NCI-H510A treated with DMSO at 0.1 percent for 48 hours (cell line): ENCODE measurements at regions not wholly inside any gene's neighbourhood (a gene's known extent, or its start where the extent isn't known, plus 50 kb on each side); places are given as distances from the start of the nearest gene placed in this dataset.

Source experiments
- DNase-seq: peaks from one replicate; lab custom pipeline; 2025; lab: John Stamatoyannopoulos, UW

DNA sequence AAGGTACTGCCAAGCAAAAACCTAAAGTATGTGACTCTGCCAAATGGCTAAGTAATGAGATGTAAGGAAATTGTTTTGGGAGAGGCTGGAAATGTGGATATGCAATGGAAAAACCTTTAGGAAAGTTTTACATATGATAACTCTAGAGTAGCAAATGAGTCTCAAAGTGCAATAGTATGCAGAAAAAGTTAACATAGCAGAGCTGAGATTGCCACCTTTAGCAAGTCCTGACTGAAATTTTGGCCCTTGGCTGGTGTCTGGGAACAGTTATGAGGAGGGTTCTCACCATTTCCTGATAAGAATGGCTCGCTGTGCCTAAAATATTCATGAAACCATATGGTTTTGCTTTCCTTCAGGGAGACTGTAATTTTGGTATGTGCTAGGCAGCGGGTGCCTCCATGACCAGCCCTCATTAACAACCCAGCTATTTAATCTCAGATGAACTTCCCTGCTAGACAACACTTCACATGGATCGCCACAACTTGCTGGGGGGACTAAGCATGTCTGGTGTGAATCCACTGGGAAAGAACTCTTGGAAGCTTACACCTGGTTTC is 72.3 kb upstream of the ERBB4 start:
- DNase-seq: no peak

DNA sequence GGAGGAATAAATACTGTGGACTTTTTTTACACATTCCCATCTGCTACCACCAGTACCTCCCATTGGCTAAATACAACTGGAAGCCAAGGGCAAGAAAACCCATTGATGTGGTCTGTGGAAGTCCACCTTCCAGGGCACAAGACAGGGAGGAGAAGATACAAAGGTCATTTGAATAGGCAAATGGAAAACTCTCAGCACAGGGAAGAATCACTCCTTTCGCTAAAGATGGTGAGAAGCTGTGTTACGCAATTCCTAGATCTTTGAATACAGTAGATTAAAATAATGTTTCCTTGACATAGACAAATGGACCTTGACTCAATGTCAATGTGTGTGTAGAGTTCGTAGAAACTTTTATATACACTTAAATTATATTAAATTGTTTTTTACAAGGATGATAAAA is 70.9 kb upstream of the ERBB4 start:
- DNase-seq: no peak

DNA sequence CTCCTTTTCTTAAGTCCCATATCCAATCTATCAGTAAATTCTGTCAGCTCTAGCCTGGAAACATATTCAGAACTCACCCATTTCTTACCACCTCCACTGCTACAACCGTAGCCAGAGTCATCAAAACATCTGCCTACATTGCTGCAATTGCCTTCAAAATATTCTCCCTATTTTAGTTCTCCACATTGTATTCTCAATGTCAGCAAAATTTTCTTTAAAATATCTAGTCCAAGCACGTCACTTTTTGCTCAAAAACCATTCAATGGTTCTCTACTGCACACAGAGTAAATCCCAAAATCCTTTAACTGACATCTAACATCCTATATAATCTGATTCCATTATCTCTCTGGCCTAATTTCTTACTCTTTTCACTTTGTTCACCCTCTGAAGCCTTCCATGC is 68.5 kb upstream of the ERBB4 start:
- no peak for DNase-seq

GRCh38 chr2:212606232-212606631 is 67.6 kb upstream of the ERBB4 start:
- no peak for DNase-seq

- no peak for DNase-seq
Measured at GRCh38 chr2:212596688-212597087, 58.1 kb upstream of the ERBB4 start.

- no peak for DNase-seq
Measured at GRCh38 chr2:212596276-212596675, 57.7 kb upstream of the ERBB4 start.

GRCh38 chr2:212595036-212595654 is 56.5 kb upstream of the ERBB4 start:
- DNase-seq: no peak

- DNase-seq: no peak
Measured at GRCh38 chr2:212592695-212593094, 54.1 kb upstream of the ERBB4 start.
